GM12878 (cell line): ENCODE measurements at regions not wholly inside any gene's neighbourhood (a gene's known extent, or its start where the extent isn't known, plus 50 kb on each side); places are given as distances from the start of the nearest gene placed in this dataset.

ENCODE experiments used
- ATAC-seq: fragments of 200-7000 bp; cut with Tn5 transposase; 3 replicates; pipeline ENCODE4 v1.9.1; 2020; ENCODE audit warnings: mild to moderate bottlenecking, moderate library complexity
- BruUV-seq: library from RNA; stranded (reverse); fragments of 400-500 nt; replicated peaks from 2 replicates; lab custom pipeline; 2021; lab: Mats Ljungman, UMichigan
- CTCF ChIA-PET: fragments of 300-600 bp; sonication (Branson Sonifier 250); formaldehyde crosslinking; extraction: SDS; loops from one replicate; lab custom pipeline; 2021; ENCODE audit warnings: inconsistent platforms; lab: Yijun Ruan, JAX
- POLR2A ChIA-PET: fragments of 350-600 bp; formaldehyde crosslinking; extraction: SDS; loops from one replicate; lab custom pipeline; 2021; ENCODE audit warnings: inconsistent platforms; lab: Charles Lee
- RAD21 ChIA-PET: fragments of 300-600 bp; sonication (Branson Sonifier 250); formaldehyde crosslinking; loops from one replicate; lab custom pipeline; 2023; ENCODE audit warnings: antibody characterized with exemption; ENCODE audit not compliant: unreplicated experiment; lab: Charles Lee
- SMC1A ChIA-PET: fragments of 300-600 bp; sonication (Branson Sonifier 250); formaldehyde crosslinking; loops from one replicate; lab custom pipeline; 2023; ENCODE audit not compliant: unreplicated experiment, uncharacterized antibody; lab: Charles Lee
- DNase-seq: peaks from one replicate; pipeline ENCODE4 v3.0.0-alpha.2; 2011; ENCODE audit warnings: low read depth, low spot score
- FAIRE-seq: peaks from 3 replicates; lab custom pipeline; 2011; peaks lifted over from hg19 to GRCh38; lab: Jason Lieb, UNC
- H2AFZ ChIP-seq: 2 replicates; pipeline ENCODE4 v1.6.0; 2011; ENCODE audit warnings: low read depth, low read length, control low read depth; ENCODE audit not compliant: control insufficient read depth
- H3K27ac ChIP-seq: 2 replicates; pipeline ENCODE4 v1.5.1; 2011; ENCODE audit warnings: control low read depth; ENCODE audit not compliant: control insufficient read depth, insufficient read depth
- H3K27me3 ChIP-seq, 2 experiments: replicated peaks in 1 of 2; 2 replicates each; pipeline versions ENCODE4 v1.6.0 to v1.6.1; 2011; ENCODE audit warnings: low read length in 1 of 2; ENCODE audit not compliant: control insufficient read depth in 2 of 2, insufficient read depth in 2 of 2
- H3K36me3 ChIP-seq, 2 experiments: 2 replicates each; pipeline ENCODE4 v1.5.1; 2011; ENCODE audit warnings: low read length in 1 of 2; ENCODE audit not compliant: control insufficient read depth in 2 of 2, insufficient read depth in 2 of 2
- H3K4me1 ChIP-seq: 2 replicates; pipeline ENCODE4 v1.6.1; 2011; ENCODE audit warnings: mild to moderate bottlenecking, low read length, moderate library complexity, mixed read lengths; ENCODE audit not compliant: control insufficient read depth, insufficient read depth
- H3K4me2 ChIP-seq: 2 replicates; pipeline ENCODE4 v1.6.0; 2011; ENCODE audit warnings: control low read depth; ENCODE audit not compliant: control insufficient read depth, insufficient read depth
- H3K4me3 ChIP-seq: fragments of 200-600 bp; sonication (generic); 2 replicates; pipeline ENCODE4 v1.5.1; 2016
- H3K79me2 ChIP-seq: 2 replicates; pipeline ENCODE4 v1.6.0; 2011; ENCODE audit warnings: low read length; ENCODE audit not compliant: control insufficient read depth, insufficient read depth
- H3K9ac ChIP-seq: 2 replicates; pipeline ENCODE4 v1.8.0; 2011; ENCODE audit warnings: low read length, control low read depth, mixed read lengths; ENCODE audit not compliant: control insufficient read depth, insufficient read depth
- H3K9me3 ChIP-seq: replicated peaks from 3 replicates; pipeline ENCODE4 v1.5.1; 2011; ENCODE audit warnings: mild to moderate bottlenecking, low read length; ENCODE audit not compliant: control insufficient read depth, insufficient read depth
- H4K20me1 ChIP-seq: 2 replicates; pipeline ENCODE4 v1.6.0; 2011; ENCODE audit not compliant: control insufficient read depth, insufficient read depth
- BCL11A ChIP-seq: IDR thresholded peaks from 2 replicates; pipeline ENCODE4 v1.6.1; 2011; ENCODE audit warnings: low read depth, low read length
- EP300 ChIP-seq, 2 experiments: fragments of 150-350 bp in 1 of 2; IDR thresholded peaks; 2 replicates each; pipeline ENCODE4 v1.6.1; 2011 to 2012; ENCODE audit warnings: low read depth in 2 of 2, low read length in 2 of 2, borderline replicate concordance in 1 of 2, improper control_type of control experiment in 1 of 2, inconsistent platforms in 1 of 2; ENCODE audit not compliant: control insufficient read depth in 1 of 2
- HDAC6 ChIP-seq: fragments of 200-600 bp; sonication (generic); IDR thresholded peaks from one replicate; pipeline ENCODE4 v1.8.0; 2017; ENCODE audit warnings: antibody characterized with exemption; ENCODE audit not compliant: unreplicated experiment
- NFYB ChIP-seq: IDR thresholded peaks from 2 replicates; pipeline ENCODE4 v1.6.1; 2011; ENCODE audit warnings: low read depth, mild to moderate bottlenecking, low read length, improper control_type of control experiment, moderate library complexity; ENCODE audit not compliant: insufficient read depth
- PAX5 ChIP-seq: IDR thresholded peaks from 2 replicates; pipeline ENCODE4 v1.6.1; 2011; ENCODE audit warnings: low read depth, low read length, borderline replicate concordance
- RAD21 ChIP-seq: IDR thresholded peaks from 2 replicates; pipeline ENCODE4 v1.6.1; 2011; ENCODE audit warnings: mild to moderate bottlenecking, low read depth, low read length, moderate library complexity; ENCODE audit not compliant: insufficient read depth
- RCOR1 ChIP-seq: conservative IDR thresholded peaks from 2 replicates; pipeline ENCODE4 v1.6.1; 2012; ENCODE audit warnings: low read depth, low read length, improper control_type of control experiment
- SUZ12 ChIP-seq: fragments of 200-600 bp; sonication (generic); IDR thresholded peaks from one replicate; pipeline ENCODE4 v1.6.1; 2018; ENCODE audit warnings: antibody characterized with exemption, mild to moderate bottlenecking; ENCODE audit not compliant: unreplicated experiment
- ZNF384 ChIP-seq: IDR thresholded peaks from 2 replicates; pipeline ENCODE4 v1.6.1; 2012; ENCODE audit warnings: low read depth, mild to moderate bottlenecking, low read length, improper control_type of control experiment, borderline replicate concordance
- WGBS: methylation state at CpG from one replicate; pipeline ENCODE4 v1.1.6; 2016; ENCODE audit warnings: low lambda C conversion rate; ENCODE audit not compliant: insufficient replicate concordance, insufficient coverage; ENCODE audit errors: missing lambda C conversion rate; 5-methylcytosine and 5-hydroxymethylcytosine counted together
- in situ Hi-C: fragments of 300-500 bp; cut with MboI; formaldehyde crosslinking; loops from 9 replicates; pipeline ENCODE4 v1.14.3; 2018; ENCODE audit warnings: mixed read lengths
- intact Hi-C: fragments of 100-400 bp; cut with micrococcal nuclease; formaldehyde crosslinking; loops from one replicate; pipeline ENCODE4 v1.14.2; 2022; ENCODE audit not compliant: unreplicated experiment
- TF ChIP-seq, protein P1 (sequence below): fragments of 450-650 bp; IDR thresholded peaks from 2 replicates; pipeline ENCODE4 v1.6.1; 2016; ENCODE audit warnings: mild to moderate bottlenecking
- TF ChIP-seq, protein P2 (sequence below): IDR thresholded peaks from 2 replicates; pipeline ENCODE4 v1.6.1; 2012; ENCODE audit warnings: mild to moderate bottlenecking, low read depth, low read length

DNA sequence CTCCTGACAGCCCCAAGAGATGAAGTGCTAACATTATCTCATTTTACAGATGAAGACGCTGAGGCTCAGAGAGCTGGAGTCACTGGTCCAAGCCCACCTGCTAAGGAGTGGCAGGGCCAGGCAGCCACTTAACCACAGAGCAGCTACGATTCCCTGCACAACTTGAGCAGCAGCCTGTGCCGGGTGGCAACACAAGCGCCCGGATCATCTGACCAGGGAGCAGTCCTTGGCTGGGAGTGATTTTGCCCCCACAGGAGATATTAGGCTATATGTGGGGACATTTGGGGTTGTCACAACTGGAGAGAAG lies 93.2 kb upstream of the PTPN1 start (continued):
- TF ChIP-seq PAX5 (no peak), RAD21 (no peak), RCOR1 (no peak), HDAC6 (no peak), BCL11A (no peak), SUZ12 (no peak), NFYB (no peak), EP300 (IDR thresholded peaks at IDR 0.05; ENCODE audit: borderline replicate concordance in 1 of 2, control insufficient read depth in 1 of 2, low read depth in 2 of 2, low read length in 2 of 2) (no peak)
- TF ChIP-seq, protein P1, sequence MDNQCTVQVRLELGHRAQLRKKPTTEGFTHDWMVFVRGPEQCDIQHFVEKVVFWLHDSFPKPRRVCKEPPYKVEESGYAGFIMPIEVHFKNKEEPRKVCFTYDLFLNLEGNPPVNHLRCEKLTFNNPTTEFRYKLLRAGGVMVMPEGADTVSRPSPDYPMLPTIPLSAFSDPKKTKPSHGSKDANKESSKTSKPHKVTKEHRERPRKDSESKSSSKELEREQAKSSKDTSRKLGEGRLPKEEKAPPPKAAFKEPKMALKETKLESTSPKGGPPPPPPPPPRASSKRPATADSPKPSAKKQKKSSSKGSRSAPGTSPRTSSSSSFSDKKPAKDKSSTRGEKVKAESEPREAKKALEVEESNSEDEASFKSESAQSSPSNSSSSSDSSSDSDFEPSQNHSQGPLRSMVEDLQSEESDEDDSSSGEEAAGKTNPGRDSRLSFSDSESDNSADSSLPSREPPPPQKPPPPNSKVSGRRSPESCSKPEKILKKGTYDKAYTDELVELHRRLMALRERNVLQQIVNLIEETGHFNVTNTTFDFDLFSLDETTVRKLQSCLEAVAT: no peak

DNA sequence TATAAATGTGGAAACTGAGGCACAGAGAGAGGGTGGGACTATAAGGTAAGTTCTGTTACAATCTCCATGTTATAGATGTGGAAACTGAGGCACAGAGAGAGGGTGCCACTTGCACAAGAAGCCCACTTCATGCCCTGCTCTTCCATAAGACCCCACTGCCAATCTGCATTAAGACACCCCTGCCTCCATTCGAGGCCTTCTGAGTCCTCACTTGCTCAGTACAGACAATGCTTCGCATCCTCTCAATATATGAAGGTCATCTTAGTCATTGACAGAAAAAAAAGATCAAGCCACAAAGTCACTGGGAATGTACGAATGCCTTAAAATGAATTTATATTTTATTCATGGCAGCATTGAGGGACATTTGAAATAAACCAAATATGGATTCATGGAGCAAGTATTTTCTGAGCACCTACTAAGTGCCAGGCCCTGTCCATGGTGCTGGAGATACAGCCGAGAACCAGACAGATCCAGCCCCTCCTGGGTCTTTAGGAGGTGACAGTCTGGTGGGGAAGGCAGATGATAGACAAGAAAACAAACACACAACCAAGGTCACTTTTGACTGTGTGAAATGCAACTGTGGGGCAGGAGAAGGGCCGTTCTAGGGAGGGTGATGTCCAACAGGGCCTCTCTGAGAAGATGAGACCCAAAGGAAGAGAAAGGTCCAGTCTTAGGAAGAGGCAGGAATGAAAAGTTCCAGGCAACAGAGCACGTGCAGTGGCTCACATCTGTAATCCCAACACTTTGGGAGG lies 92.5 kb upstream of the PTPN1 start:
- Histone ChIP-seq H3K9ac (no peak overlapping the region), H3K36me3 (no peaks in the 10 kb centered on the region), H3K9me3 (peaks cover 2% of the 10 kb centered on the region; the same call in 1 of the 3 replicates), H2AFZ (no peak overlapping the region), H3K4me1 (no peaks in the 10 kb centered on the region), H3K79me2 (no peaks in the 10 kb centered on the region), H3K4me2 (no peak overlapping the region), H4K20me1 (no peaks in the 10 kb centered on the region), H3K27me3 (no peaks in the 10 kb centered on the region), H3K27ac (no peak overlapping the region), H3K4me3 (no peak overlapping the region)
- DNase-seq (no peak), ATAC-seq (no peak), FAIRE-seq (no peak)
- ChIA-PET POLR2A (no interaction called here), SMC1A (interaction anchor here (0.6 kb wide), 1 partner anchor 11 kb away, joined by 3 read pairs; no protein-coding TSS in a partner anchor), RAD21 (interaction anchor here (0.6 kb wide), 1 partner anchor 356 kb away, joined by 3 read pairs; no protein-coding TSS in a partner anchor), CTCF (interaction anchor here (0.7 kb wide), 1 partner anchor 9 kb away, joined by 4 read pairs; no protein-coding TSS in a partner anchor)
- in situ Hi-C loops: no loop called here
- BruUV-seq: no TSS peak
- intact Hi-C loops: no loop called here
- no peak for TF ChIP-seq ZNF384
- TF ChIP-seq, protein P2, sequence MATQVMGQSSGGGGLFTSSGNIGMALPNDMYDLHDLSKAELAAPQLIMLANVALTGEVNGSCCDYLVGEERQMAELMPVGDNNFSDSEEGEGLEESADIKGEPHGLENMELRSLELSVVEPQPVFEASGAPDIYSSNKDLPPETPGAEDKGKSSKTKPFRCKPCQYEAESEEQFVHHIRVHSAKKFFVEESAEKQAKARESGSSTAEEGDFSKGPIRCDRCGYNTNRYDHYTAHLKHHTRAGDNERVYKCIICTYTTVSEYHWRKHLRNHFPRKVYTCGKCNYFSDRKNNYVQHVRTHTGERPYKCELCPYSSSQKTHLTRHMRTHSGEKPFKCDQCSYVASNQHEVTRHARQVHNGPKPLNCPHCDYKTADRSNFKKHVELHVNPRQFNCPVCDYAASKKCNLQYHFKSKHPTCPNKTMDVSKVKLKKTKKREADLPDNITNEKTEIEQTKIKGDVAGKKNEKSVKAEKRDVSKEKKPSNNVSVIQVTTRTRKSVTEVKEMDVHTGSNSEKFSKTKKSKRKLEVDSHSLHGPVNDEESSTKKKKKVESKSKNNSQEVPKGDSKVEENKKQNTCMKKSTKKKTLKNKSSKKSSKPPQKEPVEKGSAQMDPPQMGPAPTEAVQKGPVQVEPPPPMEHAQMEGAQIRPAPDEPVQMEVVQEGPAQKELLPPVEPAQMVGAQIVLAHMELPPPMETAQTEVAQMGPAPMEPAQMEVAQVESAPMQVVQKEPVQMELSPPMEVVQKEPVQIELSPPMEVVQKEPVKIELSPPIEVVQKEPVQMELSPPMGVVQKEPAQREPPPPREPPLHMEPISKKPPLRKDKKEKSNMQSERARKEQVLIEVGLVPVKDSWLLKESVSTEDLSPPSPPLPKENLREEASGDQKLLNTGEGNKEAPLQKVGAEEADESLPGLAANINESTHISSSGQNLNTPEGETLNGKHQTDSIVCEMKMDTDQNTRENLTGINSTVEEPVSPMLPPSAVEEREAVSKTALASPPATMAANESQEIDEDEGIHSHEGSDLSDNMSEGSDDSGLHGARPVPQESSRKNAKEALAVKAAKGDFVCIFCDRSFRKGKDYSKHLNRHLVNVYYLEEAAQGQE: peak; percentile 74; the same call in 1 of the 2 replicates
- 8% methylated on average over 6 of the region's 6 CpGs for WGBS
